ENCODE measurements at regions not wholly inside any gene's neighbourhood (a gene's known extent, or its start where the extent isn't known, plus 50 kb on each side); places are given as distances from the start of the nearest gene placed in this dataset.

GRCh38 chr15:39251413-39252133 lies 329.3 kb upstream of the THBS1 start:
- no peak for DNase-seq (ENCODE audit: insufficient read length, low spot score, missing footprints)

GRCh38 chr15:39252134-39252470 lies 328.8 kb upstream of the THBS1 start:
- H3K27me3 ChIP-seq (ENCODE audit: insufficient read depth, low read length): no peaks in the 10 kb centered on the region
- H4K20me1 ChIP-seq (ENCODE audit: insufficient read depth, low read length): no peaks in the 10 kb centered on the region
- H2AFZ ChIP-seq (ENCODE audit: low read length): no peak overlapping the region
- no peak for DNase-seq (ENCODE audit: insufficient read length, low spot score, missing footprints)
- H3K4me3 ChIP-seq (ENCODE audit: insufficient read depth, low read length): no peak overlapping the region
- peaks cover 26% of the 10 kb centered on the region for H3K4me1 ChIP-seq (ENCODE audit: insufficient read depth, low read length)
- no peaks in the 10 kb centered on the region for H3K36me3 ChIP-seq (ENCODE audit: insufficient read depth, low read length)
- TF ChIP-seq CTCF (IDR thresholded peaks at IDR 0.05; ENCODE audit: extremely low read depth, low read depth, low read length): no peak
- H3K27ac ChIP-seq (ENCODE audit: low read depth, low read length): peak overlapping the region; percentile 66
- H3K4me2 ChIP-seq (ENCODE audit: insufficient read depth, low read length): no peak overlapping the region
- H3K9me3 ChIP-seq (ENCODE audit: low read depth, low read length): no peaks in the 10 kb centered on the region
- no peaks in the 10 kb centered on the region for H3K79me2 ChIP-seq (ENCODE audit: insufficient read depth, low read length)

More at GRCh38 chr15:39251413-39252133, 329.3 kb upstream of the THBS1 start:
- H3K9me3 ChIP-seq (ENCODE audit: low read depth, low read length): no peaks in the 10 kb centered on the region
- H3K4me1 ChIP-seq (ENCODE audit: insufficient read depth, low read length): peaks cover 32% of the 10 kb centered on the region
- H4K20me1 ChIP-seq (ENCODE audit: insufficient read depth, low read length): no peaks in the 10 kb centered on the region
- no peaks in the 10 kb centered on the region for H3K36me3 ChIP-seq (ENCODE audit: insufficient read depth, low read length)
- no peak overlapping the region for H3K4me3 ChIP-seq (ENCODE audit: insufficient read depth, low read length)
- TF ChIP-seq CTCF (IDR thresholded peaks at IDR 0.05; ENCODE audit: extremely low read depth, low read depth, low read length): no peak
- no peaks in the 10 kb centered on the region for H3K27me3 ChIP-seq (ENCODE audit: insufficient read depth, low read length)
- H2AFZ ChIP-seq (ENCODE audit: low read length): peak overlapping the region; percentile 29
- H3K27ac ChIP-seq (ENCODE audit: low read depth, low read length): peak overlapping the region; percentile 66
- no peaks in the 10 kb centered on the region for H3K79me2 ChIP-seq (ENCODE audit: insufficient read depth, low read length)
- no peak overlapping the region for H3K4me2 ChIP-seq (ENCODE audit: insufficient read depth, low read length)

- no peaks in the 10 kb centered on the region for H3K36me3 ChIP-seq (ENCODE audit: insufficient read depth, low read length)
- H3K27ac ChIP-seq (ENCODE audit: low read depth, low read length): no peak overlapping the region
- H4K20me1 ChIP-seq (ENCODE audit: insufficient read depth, low read length): no peaks in the 10 kb centered on the region
- H3K4me2 ChIP-seq (ENCODE audit: insufficient read depth, low read length): no peak overlapping the region
- no peaks in the 10 kb centered on the region for H3K27me3 ChIP-seq (ENCODE audit: insufficient read depth, low read length)
- no peak for DNase-seq (ENCODE audit: insufficient read length, low spot score, missing footprints)
- no peak for TF ChIP-seq CTCF (IDR thresholded peaks at IDR 0.05; ENCODE audit: extremely low read depth, low read depth, low read length)
- peaks cover 14% of the 10 kb centered on the region for H3K4me1 ChIP-seq (ENCODE audit: insufficient read depth, low read length)
- no peak overlapping the region for H3K4me3 ChIP-seq (ENCODE audit: insufficient read depth, low read length)
- H2AFZ ChIP-seq (ENCODE audit: low read length): peak overlapping the region; percentile 3
- no peaks in the 10 kb centered on the region for H3K79me2 ChIP-seq (ENCODE audit: insufficient read depth, low read length)
- no peaks in the 10 kb centered on the region for H3K9me3 ChIP-seq (ENCODE audit: low read depth, low read length)
Observed at GRCh38 chr15:39253552-39253951, 327.3 kb upstream of the THBS1 start.

GRCh38 chr15:39254181-39254580 lies 326.7 kb upstream of the THBS1 start:
- no peak for TF ChIP-seq CTCF (IDR thresholded peaks at IDR 0.05; ENCODE audit: extremely low read depth, low read depth, low read length)
- Histone ChIP-seq H3K36me3 (ENCODE audit: insufficient read depth, low read length) (no peaks in the 10 kb centered on the region), H4K20me1 (ENCODE audit: insufficient read depth, low read length) (no peaks in the 10 kb centered on the region), H3K27ac (ENCODE audit: low read depth, low read length) (no peak overlapping the region), H3K79me2 (ENCODE audit: insufficient read depth, low read length) (no peaks in the 10 kb centered on the region), H2AFZ (ENCODE audit: low read length) (no peak overlapping the region), H3K4me1 (ENCODE audit: insufficient read depth, low read length) (peaks cover 11% of the 10 kb centered on the region), H3K9me3 (ENCODE audit: low read depth, low read length) (no peaks in the 10 kb centered on the region), H3K27me3 (ENCODE audit: insufficient read depth, low read length) (no peaks in the 10 kb centered on the region), H3K4me2 (ENCODE audit: insufficient read depth, low read length) (no peak overlapping the region), H3K4me3 (ENCODE audit: insufficient read depth, low read length) (no peak overlapping the region)
- no peak for DNase-seq (ENCODE audit: insufficient read length, low spot score, missing footprints)

Data from osteoblast (primary cell).